Endodermal cell (in vitro differentiated cells): ENCODE measurements at regions not wholly inside any gene's neighbourhood (a gene's known extent, or its start where the extent isn't known, plus 50 kb on each side); places are given as distances from the start of the nearest gene placed in this dataset.
"Not testable (repeated sequence)": the region's sequence is repeated elsewhere in the genome, so short reads cannot be mapped to it uniquely, and the experiment has no call there.

Experiments
- DNase-seq: peaks from one replicate; pipeline ENCODE4 v3.0.0-alpha.2; 2017
- H3K27ac ChIP-seq: 2 replicates; pipeline ENCODE4 v1.5.1; 2013; ENCODE audit warnings: mild to moderate bottlenecking, low read depth, low read length, moderate library complexity
- H3K27me3 ChIP-seq: 2 replicates; pipeline ENCODE4 v1.6.1; 2013; ENCODE audit warnings: mild to moderate bottlenecking, low read length, moderate library complexity; ENCODE audit not compliant: insufficient read depth, control insufficient read depth, poor library complexity, severe bottlenecking
- H3K36me3 ChIP-seq: 2 replicates; pipeline ENCODE4 v1.7.0; 2013; ENCODE audit warnings: mild to moderate bottlenecking, low read length, moderate library complexity; ENCODE audit not compliant: control insufficient read depth, insufficient read depth
- H3K4me1 ChIP-seq: one replicate; pipeline ENCODE4 v1.7.0; 2013; ENCODE audit warnings: low read length; ENCODE audit not compliant: control insufficient read depth, insufficient read depth
- H3K4me3 ChIP-seq: 2 replicates; pipeline ENCODE4 v1.5.1; 2013; ENCODE audit warnings: mild to moderate bottlenecking, low read length, moderate library complexity
- H3K9ac ChIP-seq: 2 replicates; pipeline ENCODE4 v1.6.1; 2013; ENCODE audit warnings: mild to moderate bottlenecking, low read length, moderate library complexity; ENCODE audit not compliant: poor library complexity, severe bottlenecking; ENCODE audit errors: extremely low read depth
- H3K9me3 ChIP-seq: 2 replicates; pipeline ENCODE4 v1.6.1; 2013; ENCODE audit warnings: mild to moderate bottlenecking, low read length, moderate library complexity; ENCODE audit not compliant: control insufficient read depth
- H3K27ac Mint-ChIP-seq: 2 replicates; pipeline ENCODE4 v1.8.0; 2020; ENCODE audit warnings: mixed read lengths
- H3K27me3 Mint-ChIP-seq: 2 replicates; pipeline ENCODE4 v1.8.0; 2021; ENCODE audit warnings: mild to moderate bottlenecking, mixed read lengths; ENCODE audit not compliant: insufficient read depth
- H3K36me3 Mint-ChIP-seq: 2 replicates; pipeline ENCODE4 v1.8.0; 2020; ENCODE audit warnings: low read depth, mixed read lengths
- H3K4me1 Mint-ChIP-seq: 2 replicates; pipeline ENCODE4 v1.8.0; 2020; ENCODE audit warnings: mixed read lengths
- H3K4me3 Mint-ChIP-seq: 2 replicates; pipeline ENCODE4 v1.8.0; 2020; ENCODE audit warnings: mild to moderate bottlenecking, moderate library complexity, mixed read lengths
- H3K9me3 Mint-ChIP-seq: 2 replicates; pipeline ENCODE4 v1.8.0; 2020; ENCODE audit warnings: mild to moderate bottlenecking, mixed read lengths
- WGBS, 2 experiments: methylation state at CpG; one replicate each; pipeline versions ENCODE4 v1.1.5 to v1.1.7; 2013; ENCODE audit warnings: missing lambda C conversion rate in 2 of 2, mixed read lengths in 1 of 2; ENCODE audit not compliant: insufficient coverage in 1 of 2, insufficient read length in 1 of 2; 5-methylcytosine and 5-hydroxymethylcytosine counted together

DNA sequence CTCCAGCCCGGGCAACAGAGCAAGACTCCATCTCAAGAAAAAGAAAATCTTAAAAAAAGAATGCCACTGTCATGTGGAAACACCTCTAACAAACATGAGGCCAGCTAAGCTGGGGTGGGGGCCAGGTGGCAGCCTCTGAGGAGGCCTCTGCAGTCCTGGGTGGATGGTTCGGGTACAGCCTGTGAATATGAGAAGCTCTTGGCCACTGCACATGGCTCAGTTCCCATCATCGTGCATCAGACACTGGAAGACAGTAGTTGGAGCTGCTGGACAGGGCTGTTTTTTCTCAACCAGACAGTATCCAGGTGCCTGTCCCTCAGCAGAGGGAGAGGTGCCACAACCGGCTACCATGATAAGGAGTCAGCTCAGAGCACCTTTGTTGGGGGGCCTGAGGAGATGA, 67.9 kb upstream of the PLGLB2 start:
- not testable (repeated sequence) for H3K27me3 Mint-ChIP-seq, H3K4me3 Mint-ChIP-seq, H3K4me1 ChIP-seq, H3K9ac ChIP-seq, H3K4me3 ChIP-seq, H3K27me3 ChIP-seq, H3K9me3 Mint-ChIP-seq, H3K27ac ChIP-seq, H3K9me3 ChIP-seq, H3K27ac Mint-ChIP-seq, H3K36me3 ChIP-seq, H3K36me3 Mint-ChIP-seq, H3K4me1 Mint-ChIP-seq, DNase-seq
- no CpG with 5 or more reads among the region's 4 CpGs for WGBS, 2 experiments

DNA sequence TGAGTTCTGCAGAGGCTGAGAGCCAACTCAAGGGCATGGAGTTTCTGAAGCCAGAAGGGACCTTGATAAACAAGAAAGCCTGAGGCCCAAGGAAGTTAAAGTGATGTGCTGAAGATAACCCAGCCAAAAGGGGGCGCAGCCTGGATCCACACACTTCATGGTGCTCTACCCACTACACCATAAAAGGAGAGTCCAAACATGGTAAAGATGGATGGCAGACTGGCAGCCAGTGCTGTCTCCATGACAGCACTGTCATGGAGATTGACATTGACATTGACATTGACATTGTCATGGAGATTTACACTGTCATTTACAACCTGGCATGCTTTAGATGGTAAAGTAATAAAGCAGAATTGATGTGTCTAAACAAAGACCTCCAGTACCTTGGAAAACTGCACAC, 67.2 kb upstream of the PLGLB2 start:
- not testable (repeated sequence) for H3K4me1 Mint-ChIP-seq, H3K27ac ChIP-seq, H3K4me3 ChIP-seq, H3K9me3 Mint-ChIP-seq, H3K36me3 Mint-ChIP-seq, H3K9me3 ChIP-seq, H3K27me3 Mint-ChIP-seq, H3K4me3 Mint-ChIP-seq, H3K9ac ChIP-seq, DNase-seq, H3K4me1 ChIP-seq, H3K27me3 ChIP-seq, H3K36me3 ChIP-seq, H3K27ac Mint-ChIP-seq
- no CpG with 5 or more reads among the region's 1 CpG for WGBS, 2 experiments

DNA sequence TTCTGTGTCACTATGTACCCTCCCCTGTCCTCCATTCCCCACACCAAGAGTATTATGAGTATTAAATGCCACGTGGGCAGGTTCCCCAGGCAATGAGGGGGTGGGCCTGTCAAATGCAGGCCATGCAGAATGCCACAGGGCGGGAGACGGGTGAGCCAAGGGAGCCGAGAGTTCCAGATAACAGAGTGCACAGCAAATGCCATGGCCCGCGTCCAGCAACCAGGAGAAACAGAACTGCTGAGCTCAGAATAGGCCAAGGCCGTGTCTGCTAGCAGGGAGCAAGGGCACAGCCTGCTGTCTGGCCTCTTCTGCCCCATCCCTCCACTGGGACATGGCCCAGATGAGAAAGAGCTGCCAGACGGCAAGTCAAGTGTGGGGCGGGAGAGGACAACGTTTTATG, 64.4 kb upstream of the PLGLB2 start:
- not testable (repeated sequence) for H3K27me3 Mint-ChIP-seq, H3K4me1 Mint-ChIP-seq, H3K27me3 ChIP-seq, H3K27ac ChIP-seq, H3K27ac Mint-ChIP-seq, H3K9ac ChIP-seq, H3K4me1 ChIP-seq, H3K4me3 ChIP-seq, H3K9me3 Mint-ChIP-seq, H3K4me3 Mint-ChIP-seq, H3K36me3 Mint-ChIP-seq, H3K36me3 ChIP-seq, H3K9me3 ChIP-seq
- peak; percentile 25 for DNase-seq
- WGBS, 2 experiments: 93% methylated on average over 8 of the region's 10 CpGs; no CpG with 5 or more reads in 1 of the 2 experiments

DNA sequence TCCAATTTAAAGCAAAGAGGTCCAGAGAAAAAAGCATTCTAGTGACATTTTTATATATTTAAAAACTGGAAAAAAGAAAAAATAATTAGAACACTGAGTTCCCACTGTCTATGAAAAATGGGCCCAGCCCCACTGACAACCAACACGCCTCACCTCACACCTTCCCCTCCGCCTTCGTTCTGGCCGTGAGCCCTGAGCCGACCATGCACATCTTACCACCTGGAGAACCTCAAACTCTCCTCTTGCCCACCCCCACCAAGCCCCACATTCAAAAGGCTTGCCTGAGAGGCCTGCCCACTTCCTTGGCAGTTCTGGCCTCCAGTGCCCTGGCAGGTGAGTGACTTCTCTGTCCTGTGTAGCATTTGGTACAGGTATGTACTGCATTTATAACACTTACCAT, 63.9 kb upstream of the PLGLB2 start:
- H3K4me3 ChIP-seq, H3K9ac ChIP-seq, H3K4me1 ChIP-seq, H3K9me3 Mint-ChIP-seq, H3K4me1 Mint-ChIP-seq, H3K4me3 Mint-ChIP-seq, H3K27me3 Mint-ChIP-seq, H3K36me3 ChIP-seq, H3K9me3 ChIP-seq, H3K36me3 Mint-ChIP-seq, H3K27ac Mint-ChIP-seq, H3K27ac ChIP-seq, H3K27me3 ChIP-seq: not testable (repeated sequence)
- WGBS, 2 experiments: 94% methylated on average over 5 of the region's 5 CpGs; no CpG with 5 or more reads in 1 of the 2 experiments
- peak; percentile 5 for DNase-seq

DNA sequence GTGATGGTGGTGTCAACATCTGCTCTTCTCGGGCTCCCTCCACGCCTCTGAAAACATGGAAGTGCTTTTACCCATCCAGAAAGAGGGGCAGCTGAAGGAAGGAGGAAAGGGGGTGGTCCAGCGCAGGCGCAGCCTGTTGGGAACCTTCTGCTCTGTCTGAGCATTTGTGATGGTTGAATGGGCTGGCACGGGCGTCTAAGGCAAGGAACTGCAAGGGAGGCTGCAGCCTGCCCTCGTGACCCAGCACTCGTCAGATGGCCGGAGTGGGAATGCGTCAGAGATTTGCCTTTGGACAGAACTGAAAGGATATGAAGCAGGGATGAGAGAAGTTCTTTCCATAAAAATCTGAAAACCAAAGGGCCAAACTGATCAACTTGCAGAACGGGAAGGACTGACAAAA, 62.3 kb upstream of the PLGLB2 start:
- not testable (repeated sequence) for H3K9me3 ChIP-seq, H3K36me3 Mint-ChIP-seq, H3K27ac Mint-ChIP-seq, H3K4me3 Mint-ChIP-seq, H3K27me3 Mint-ChIP-seq, H3K9me3 Mint-ChIP-seq, H3K27me3 ChIP-seq, H3K27ac ChIP-seq, H3K4me1 ChIP-seq, DNase-seq, H3K4me1 Mint-ChIP-seq, H3K4me3 ChIP-seq, H3K36me3 ChIP-seq, H3K9ac ChIP-seq
- 93 to 100% methylated on average over 2 to 8 of the region's 11 CpGs for WGBS, 2 experiments

DNA sequence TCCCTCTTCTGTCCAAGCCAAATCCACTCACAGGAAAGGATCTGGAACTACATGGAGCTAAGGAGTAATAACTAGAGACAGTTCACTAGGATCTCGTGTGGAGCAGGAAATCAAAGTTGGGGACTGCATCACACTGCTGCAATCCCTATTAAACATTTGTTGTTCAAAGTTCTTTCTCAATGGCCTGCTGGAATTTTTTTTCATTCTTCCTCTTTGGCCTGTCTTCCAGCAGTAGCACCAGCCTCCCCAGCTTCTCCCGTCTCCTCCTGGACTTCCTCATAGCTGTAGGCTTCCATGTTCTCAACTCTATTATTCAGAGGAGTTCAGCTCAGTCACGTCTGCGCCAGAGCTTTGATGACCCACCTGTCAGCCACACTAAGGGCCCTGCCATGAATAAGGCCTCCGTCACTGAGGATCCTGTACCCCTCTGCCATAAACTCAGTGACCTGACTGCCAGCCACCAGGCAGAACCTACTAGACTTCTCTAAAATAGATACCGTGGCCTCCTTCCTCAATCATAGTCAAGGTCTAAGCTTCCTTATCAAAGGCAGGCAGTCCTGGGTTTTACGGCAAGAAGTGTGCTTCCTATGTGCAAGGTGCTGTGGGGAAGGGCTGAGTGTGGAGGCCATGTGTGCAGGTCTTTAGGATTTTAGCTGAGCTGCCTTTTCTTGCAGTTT, 60.9 kb upstream of the PLGLB2 start:
- not testable (repeated sequence) for H3K4me3 Mint-ChIP-seq, H3K4me3 ChIP-seq, H3K9ac ChIP-seq, H3K9me3 ChIP-seq, H3K27ac ChIP-seq, H3K36me3 Mint-ChIP-seq, H3K36me3 ChIP-seq, DNase-seq, H3K9me3 Mint-ChIP-seq, H3K4me1 ChIP-seq, H3K27me3 ChIP-seq, H3K27ac Mint-ChIP-seq, H3K27me3 Mint-ChIP-seq, H3K4me1 Mint-ChIP-seq
- no CpG with 5 or more reads among the region's 7 CpGs for WGBS, 2 experiments

DNA sequence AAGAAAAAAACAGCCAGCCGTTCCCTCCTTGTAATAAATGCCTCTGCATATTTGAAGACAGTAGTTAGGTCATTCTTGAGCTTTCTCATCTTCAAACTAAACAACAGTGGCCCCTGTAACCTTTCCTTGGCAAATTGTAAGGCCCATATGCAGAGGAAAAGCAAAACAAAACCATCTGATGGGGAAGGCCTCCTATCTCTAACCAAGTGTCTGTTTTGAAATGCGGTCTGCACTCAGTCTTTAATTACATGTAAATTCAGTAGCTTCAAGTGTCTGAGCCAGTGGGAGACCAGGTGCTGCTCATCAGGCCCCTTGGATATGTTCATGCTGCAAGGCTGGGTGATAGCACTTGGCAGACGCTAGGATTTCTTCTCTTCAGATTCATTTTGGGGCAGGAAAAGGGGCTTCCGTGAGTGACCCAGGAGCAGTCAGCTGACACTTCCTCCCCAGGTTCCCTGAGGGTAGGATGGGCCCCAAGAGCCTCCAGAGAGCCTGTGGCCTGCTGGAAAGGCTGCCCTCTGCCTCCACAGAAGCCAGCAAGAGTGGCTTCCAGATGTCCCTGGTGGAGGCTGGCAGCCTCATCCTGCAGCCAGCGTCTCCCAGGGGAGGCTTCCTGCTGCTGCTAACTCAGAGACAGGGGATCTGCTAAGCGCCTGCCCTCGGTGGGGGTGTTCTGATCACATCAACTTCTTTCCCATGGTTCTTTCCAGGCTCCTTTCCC, 60.2 kb upstream of the PLGLB2 start:
- not testable (repeated sequence) for H3K27ac ChIP-seq, H3K9ac ChIP-seq, H3K27ac Mint-ChIP-seq, H3K9me3 ChIP-seq, H3K27me3 Mint-ChIP-seq, H3K36me3 ChIP-seq, H3K4me3 Mint-ChIP-seq, H3K36me3 Mint-ChIP-seq, H3K9me3 Mint-ChIP-seq, H3K4me1 ChIP-seq, H3K4me3 ChIP-seq, H3K4me1 Mint-ChIP-seq, H3K27me3 ChIP-seq
- WGBS, 2 experiments: 66% methylated on average over 3 of the region's 7 CpGs; no CpG with 5 or more reads in 1 of the 2 experiments
- peak; percentile 44 for DNase-seq
